Activated CD8-positive, alpha-beta memory T cell treated with anti-CD3 and anti-CD28 coated beads, Interleukin-2, amount 50 U/mL, for 48 hours (primary cell): ENCODE measurements at regions not wholly inside any gene's neighbourhood (a gene's known extent, or its start where the extent isn't known, plus 50 kb on each side); places are given as distances from the start of the nearest gene placed in this dataset.

Experiments
- DNase-seq: peaks from one replicate; pipeline ENCODE4 v3.0.0-alpha.2; 2020

- DNase-seq, result no peak
Observed at GRCh38 chrX:16511796-16512776, 137.9 kb upstream of the S100G start.

GRCh38 chrX:16516232-16516876 lies 133.6 kb upstream of the S100G start:
- DNase-seq, result no peak

GRCh38 chrX:16517039-16517605 lies 132.8 kb upstream of the S100G start:
- no peak for DNase-seq

GRCh38 chrX:16518131-16518530 lies 131.8 kb upstream of the S100G start:
- DNase-seq, result no peak

- DNase-seq, result no peak
Observed at GRCh38 chrX:16524316-16524715, 125.6 kb upstream of the S100G start.

- DNase-seq, result no peak
Observed at GRCh38 chrX:16526003-16526402, 124.0 kb upstream of the S100G start.

GRCh38 chrX:16528620-16529019 lies 121.3 kb upstream of the S100G start:
- no peak for DNase-seq
